HEK293 (cell line): ENCODE measurements at regions not wholly inside any gene's neighbourhood (a gene's known extent, or its start where the extent isn't known, plus 50 kb on each side); places are given as distances from the start of the nearest gene placed in this dataset.
"Not testable (repeated sequence)": the region's sequence is repeated elsewhere in the genome, so short reads cannot be mapped to it uniquely, and the experiment has no call there.

Source experiments
- CTCF ChIA-PET: fragments of 350-600 bp; formaldehyde crosslinking; extraction: SDS; loops from one replicate; lab custom pipeline; 2021; ENCODE audit warnings: antibody characterized with exemption; lab: Yijun Ruan, JAX
- POLR2A ChIA-PET: fragments of 300-600 bp; formaldehyde crosslinking; extraction: SDS; loops from one replicate; lab custom pipeline; 2020; ENCODE audit warnings: antibody characterized with exemption, inconsistent platforms; lab: Yijun Ruan, JAX
- H3K27ac ChIP-seq: fragments of 200-500 bp; sonication (Bioruptor generic); 2 replicates; pipeline ENCODE4 v1.5.1; 2014; ENCODE audit warnings: low read depth, low read length, control low read depth, inconsistent platforms; ENCODE audit errors: extremely low read depth
- H3K36me3 ChIP-seq, 2 experiments: fragments of 200-500 bp in 1 of 2; sonication (Bioruptor generic) in 1 of 2; 1 replicate in 1 of 2; 2 replicates in 1 of 2; pipeline ENCODE4 v1.5.1; 2014 to 2017; ENCODE audit warnings: inconsistent platforms in 2 of 2, low read length in 2 of 2; ENCODE audit not compliant: control insufficient read depth in 2 of 2, insufficient read depth in 1 of 2
- H3K4me1 ChIP-seq: fragments of 200-500 bp; sonication (Bioruptor generic); 2 replicates; pipeline ENCODE4 v1.5.1; 2014; ENCODE audit warnings: mild to moderate bottlenecking, low read length, inconsistent platforms; ENCODE audit not compliant: control insufficient read depth, insufficient read depth
- H3K4me3 ChIP-seq: 2 replicates; pipeline ENCODE4 v1.5.1; 2011; ENCODE audit warnings: low read depth, mild to moderate bottlenecking, control low read depth, low read length, moderate library complexity
- H3K9me3 ChIP-seq: fragments of 200-500 bp; sonication (Bioruptor generic); 2 replicates; pipeline ENCODE4 v1.5.1; 2014; ENCODE audit warnings: low read depth, low read length, inconsistent platforms; ENCODE audit not compliant: control insufficient read depth, insufficient read depth
- ATF2 ChIP-seq: fragments of 450-650 bp; formaldehyde crosslinking; IDR thresholded peaks from 2 replicates; pipeline ENCODE4 v1.5.1; 2016; ENCODE audit warnings: missing biosample characterization, missing genetic modification characterization, low read depth
- BCL11B ChIP-seq: fragments of 450-650 bp; formaldehyde crosslinking; IDR thresholded peaks from 2 replicates; pipeline ENCODE4 v1.5.1; 2016; ENCODE audit warnings: low read depth, missing biosample characterization, missing genetic modification characterization
- BCL6B ChIP-seq: fragments of 450-650 bp; formaldehyde crosslinking; IDR thresholded peaks from 2 replicates; pipeline ENCODE4 v1.5.1; 2017; ENCODE audit warnings: missing biosample characterization, missing genetic modification characterization
- IKZF3 ChIP-seq: fragments of 450-650 bp; IDR thresholded peaks from 2 replicates; pipeline ENCODE4 v1.5.0; 2018; ENCODE audit warnings: missing biosample characterization, mild to moderate bottlenecking, missing genetic modification characterization, moderate library complexity
- OSR2 ChIP-seq: fragments of 450-650 bp; formaldehyde crosslinking; IDR thresholded peaks from 2 replicates; pipeline ENCODE4 v1.5.1; 2016; ENCODE audit warnings: missing biosample characterization, missing genetic modification characterization
- PATZ1 ChIP-seq: fragments of 450-650 bp; formaldehyde crosslinking; IDR thresholded peaks from 2 replicates; pipeline ENCODE4 v1.5.1; 2016; ENCODE audit warnings: missing biosample characterization, missing genetic modification characterization
- ZFHX2 ChIP-seq: fragments of 450-650 bp; formaldehyde crosslinking; conservative IDR thresholded peaks from 2 replicates; pipeline ENCODE4 v1.5.1; 2016; ENCODE audit warnings: missing biosample characterization, missing genetic modification characterization
- ZFP3 ChIP-seq: fragments of 450-650 bp; formaldehyde crosslinking; IDR thresholded peaks from 2 replicates; pipeline ENCODE4 v1.5.1; 2016; ENCODE audit warnings: low read depth, missing biosample characterization, missing genetic modification characterization
- ZFP69B ChIP-seq: fragments of 450-650 bp; formaldehyde crosslinking; IDR thresholded peaks from 2 replicates; pipeline ENCODE4 v1.5.1; 2016; ENCODE audit warnings: missing biosample characterization, missing genetic modification characterization
- ZNF133 ChIP-seq: fragments of 450-650 bp; formaldehyde crosslinking; IDR thresholded peaks from 2 replicates; pipeline ENCODE4 v1.5.1; 2016; ENCODE audit warnings: missing biosample characterization, missing genetic modification characterization
- ZNF19 ChIP-seq: fragments of 450-650 bp; formaldehyde crosslinking; IDR thresholded peaks from 2 replicates; pipeline ENCODE4; 2016; ENCODE audit warnings: missing biosample characterization, missing genetic modification characterization, low read depth
- ZNF266 ChIP-seq: fragments of 450-650 bp; formaldehyde crosslinking; IDR thresholded peaks from 2 replicates; pipeline ENCODE4 v1.5.1; 2016; ENCODE audit warnings: missing biosample characterization, missing genetic modification characterization, low read depth
- ZNF341 ChIP-seq: fragments of 450-650 bp; formaldehyde crosslinking; IDR thresholded peaks from 2 replicates; pipeline ENCODE4; 2016; ENCODE audit warnings: low read depth, missing biosample characterization, missing genetic modification characterization
- ZNF394 ChIP-seq: fragments of 450-650 bp; formaldehyde crosslinking; IDR thresholded peaks from 2 replicates; pipeline ENCODE4 v1.5.1; 2016; ENCODE audit warnings: missing biosample characterization, missing genetic modification characterization, mild to moderate bottlenecking, moderate library complexity, borderline replicate concordance
- ZNF433 ChIP-seq: fragments of 450-650 bp; formaldehyde crosslinking; IDR thresholded peaks from 2 replicates; pipeline ENCODE4 v1.5.1; 2016; ENCODE audit warnings: missing biosample characterization, missing genetic modification characterization, low read depth
- ZNF488 ChIP-seq: fragments of 450-650 bp; formaldehyde crosslinking; IDR thresholded peaks from 2 replicates; pipeline ENCODE4 v1.5.1; 2016; ENCODE audit warnings: missing biosample characterization, missing genetic modification characterization
- ZNF510 ChIP-seq: fragments of 450-650 bp; formaldehyde crosslinking; IDR thresholded peaks from 2 replicates; pipeline ENCODE4 v1.5.1; 2018; ENCODE audit warnings: mild to moderate bottlenecking, missing genetic modification characterization, missing biosample characterization; ENCODE audit not compliant: insufficient replicate concordance
- ZNF521 ChIP-seq: fragments of 450-650 bp; formaldehyde crosslinking; IDR thresholded peaks from 2 replicates; pipeline ENCODE4 v1.5.1; 2017; ENCODE audit warnings: missing biosample characterization, mild to moderate bottlenecking, missing genetic modification characterization
- ZNF558 ChIP-seq: fragments of 450-650 bp; formaldehyde crosslinking; IDR thresholded peaks from 2 replicates; pipeline ENCODE4 v1.5.1; 2016; ENCODE audit warnings: missing biosample characterization, missing genetic modification characterization
- ZNF571 ChIP-seq: fragments of 450-650 bp; formaldehyde crosslinking; IDR thresholded peaks from 2 replicates; pipeline ENCODE4 v1.5.0; 2017; ENCODE audit warnings: missing biosample characterization, missing genetic modification characterization
- ZNF626 ChIP-seq: fragments of 450-650 bp; sonication (Bioruptor Pico); formaldehyde crosslinking; IDR thresholded peaks from 2 replicates; pipeline ENCODE4 v1.5.1; 2018; ENCODE audit warnings: missing biosample characterization, missing genetic modification characterization, inconsistent platforms
- ZNF660 ChIP-seq: fragments of 450-650 bp; IDR thresholded peaks from 2 replicates; pipeline ENCODE4 v1.5.1; 2018; ENCODE audit warnings: missing biosample characterization, mild to moderate bottlenecking, missing genetic modification characterization
- ZNF692 ChIP-seq: fragments of 450-650 bp; formaldehyde crosslinking; IDR thresholded peaks from 2 replicates; pipeline ENCODE4 v1.5.1; 2016; ENCODE audit warnings: missing biosample characterization, missing genetic modification characterization
- ZNF830 ChIP-seq: fragments of 450-650 bp; IDR thresholded peaks from 2 replicates; pipeline ENCODE4 v1.5.0; 2018; ENCODE audit warnings: missing biosample characterization, missing genetic modification characterization, low read depth, mild to moderate bottlenecking, moderate library complexity
- ZNF837 ChIP-seq: fragments of 450-650 bp; formaldehyde crosslinking; IDR thresholded peaks from 2 replicates; pipeline ENCODE4 v1.5.1; 2016; ENCODE audit warnings: missing biosample characterization, missing genetic modification characterization
- ZSCAN18 ChIP-seq: fragments of 450-650 bp; formaldehyde crosslinking; IDR thresholded peaks from 2 replicates; pipeline ENCODE4 v1.5.1; 2016; ENCODE audit warnings: missing biosample characterization, missing genetic modification characterization

- no peaks in the 10 kb centered on the region for H3K36me3 ChIP-seq
- H3K4me1 ChIP-seq: no peaks in the 10 kb centered on the region
- TF ChIP-seq ZNF571 (tag by site-specific recombination) (no peak), ZNF394 (tag by site-specific recombination) (no peak), ZNF433 (tag by site-specific recombination) (no peak), ZNF341 (tag by site-specific recombination) (no peak), ZNF626 (no peak), ZNF830 (tag by site-specific recombination) (no peak), BCL11B (no peak), IKZF3 (tag by site-specific recombination) (no peak), ZNF488 (tag by site-specific recombination) (no peak)
- H3K4me3 ChIP-seq: no peak overlapping the region
- ChIA-PET POLR2A (no interaction called here), CTCF (no interaction called here)
- H3K9me3 ChIP-seq: no peaks in the 10 kb centered on the region
- no peak overlapping the region for H3K27ac ChIP-seq
These were observed 240.1 kb downstream of the TFAP2A start for GRCh38 chr6:10174761-10175160.

- Histone ChIP-seq H3K27ac (no peak overlapping the region), H3K4me1 (no peaks in the 10 kb centered on the region), H3K9me3 (no peaks in the 10 kb centered on the region), H3K4me3 (no peak overlapping the region), H3K36me3 (no peaks in the 10 kb centered on the region)
- ChIA-PET POLR2A (interaction anchor here (0.7 kb wide), 1 partner anchor 247 kb away, joined by 4 read pairs; no protein-coding TSS in a partner anchor), CTCF (no interaction called here)
- TF ChIP-seq ZNF133 (tag by site-specific recombination): no peak
- no peak for TF ChIP-seq ZFP69B (tag by site-specific recombination)
- no peak for TF ChIP-seq ZNF692 (tag by site-specific recombination)
- TF ChIP-seq PATZ1: no peak
- no peak for TF ChIP-seq ZNF19 (tag by site-specific recombination)
- TF ChIP-seq ZFP3 (tag by site-specific recombination): no peak
- no peak for TF ChIP-seq ZNF510
- no peak for TF ChIP-seq ZNF558
- no peak for TF ChIP-seq ZNF521 (tag by site-specific recombination)
- TF ChIP-seq ZSCAN18 (tag by site-specific recombination): no peak
- no peak for TF ChIP-seq ATF2 (tag by site-specific recombination)
- TF ChIP-seq ZNF266 (tag by site-specific recombination): no peak
- no peak for TF ChIP-seq BCL6B (tag by site-specific recombination)
- TF ChIP-seq ZNF837 (tag by site-specific recombination): no peak
- TF ChIP-seq OSR2: no peak
- no peak for TF ChIP-seq ZFHX2 (tag by site-specific recombination)
- TF ChIP-seq ZNF660: no peak
These were observed 240.8 kb downstream of the TFAP2A start for GRCh38 chr6:10174056-10174455.

- H3K4me1 ChIP-seq, H3K4me3 ChIP-seq, H3K27ac ChIP-seq, CTCF ChIA-PET, POLR2A ChIA-PET, H3K9me3 ChIP-seq, H3K36me3 ChIP-seq: not testable (repeated sequence)
These were observed 243.2 kb downstream of the TFAP2A start for GRCh38 chr6:10171706-10172105.
